RWPE2 (cell line): ENCODE measurements at regions not wholly inside any gene's neighbourhood (a gene's known extent, or its start where the extent isn't known, plus 50 kb on each side); places are given as distances from the start of the nearest gene placed in this dataset.
"Not testable (repeated sequence)": the region's sequence is repeated elsewhere in the genome, so short reads cannot be mapped to it uniquely, and the experiment has no call there.

ENCODE experiments used
- ATAC-seq: fragments of 200-7000 bp; cut with Tn5 transposase; 3 replicates; pipeline ENCODE4 v1.9.1; 2021; ENCODE audit warnings: low read depth
- DNase-seq: peaks from one replicate; pipeline ENCODE4 v3.0.0-alpha.2; 2020; ENCODE audit warnings: low spot score
- H3K27ac ChIP-seq: fragments of 450-650 bp; 2 replicates; pipeline ENCODE4 v1.5.1; 2017; ENCODE audit warnings: mild to moderate bottlenecking; ENCODE audit not compliant: poor library complexity, severe bottlenecking
- H3K27me3 ChIP-seq: fragments of 250-450 bp; sonication (Bioruptor Pico); 2 replicates; pipeline ENCODE4 v1.5.1; 2021; ENCODE audit warnings: mild to moderate bottlenecking, moderate library complexity; ENCODE audit not compliant: insufficient read depth, poor library complexity, severe bottlenecking
- H3K36me3 ChIP-seq: fragments of 250-450 bp; sonication (Bioruptor Pico); 2 replicates; pipeline ENCODE4 v1.5.1; 2020; ENCODE audit warnings: low read depth, mild to moderate bottlenecking, moderate library complexity
- H3K4me1 ChIP-seq: fragments of 250-450 bp; sonication (Bioruptor Pico); 2 replicates; pipeline ENCODE4 v1.5.1; 2021; ENCODE audit warnings: mild to moderate bottlenecking, moderate library complexity; ENCODE audit not compliant: insufficient read depth, poor library complexity, severe bottlenecking
- H3K4me3 ChIP-seq: fragments of 250-450 bp; sonication (Bioruptor Pico); 2 replicates; pipeline ENCODE4 v1.5.1; 2021; ENCODE audit warnings: mild to moderate bottlenecking, moderate library complexity; ENCODE audit not compliant: severe bottlenecking
- H3K9me3 ChIP-seq: fragments of 250-450 bp; sonication (Bioruptor Pico); 2 replicates; pipeline ENCODE4 v1.5.1; 2021; ENCODE audit warnings: mild to moderate bottlenecking, moderate library complexity; ENCODE audit not compliant: severe bottlenecking
- TF ChIP-seq, protein P1 (sequence below): fragments of 450-650 bp; IDR thresholded peaks from one replicate; pipeline ENCODE4 v1.5.1; 2017; ENCODE audit warnings: mild to moderate bottlenecking, moderate library complexity; ENCODE audit not compliant: poor library complexity, severe bottlenecking

DNA sequence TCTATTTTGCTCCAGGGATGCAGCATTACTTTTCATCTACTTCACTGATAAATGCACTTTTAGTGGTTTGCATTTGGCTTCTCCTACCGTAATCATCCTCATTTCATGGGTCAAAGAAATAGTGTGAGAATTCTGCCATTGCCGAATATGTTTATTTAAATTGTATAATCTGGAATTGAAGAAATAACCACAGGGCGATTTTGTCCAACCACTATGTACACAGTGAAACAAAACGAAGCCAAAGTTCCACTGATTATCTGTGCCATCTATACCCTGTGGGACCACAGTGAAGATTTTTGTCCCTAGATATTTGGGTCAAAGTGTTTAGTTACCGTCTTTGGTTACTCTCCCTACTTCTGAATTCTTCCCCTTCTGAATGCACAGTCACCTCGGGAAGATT lies 888.6 kb upstream of the NRXN1 start:
- H3K27ac ChIP-seq, result no peak overlapping the region
- no peak for DNase-seq
- peaks cover 20% of the 10 kb centered on the region for H3K4me1 ChIP-seq
- H3K36me3 ChIP-seq, result no peaks in the 10 kb centered on the region
- H3K4me3 ChIP-seq, result no peak overlapping the region
- no peak for ATAC-seq
- TF ChIP-seq, protein P1, sequence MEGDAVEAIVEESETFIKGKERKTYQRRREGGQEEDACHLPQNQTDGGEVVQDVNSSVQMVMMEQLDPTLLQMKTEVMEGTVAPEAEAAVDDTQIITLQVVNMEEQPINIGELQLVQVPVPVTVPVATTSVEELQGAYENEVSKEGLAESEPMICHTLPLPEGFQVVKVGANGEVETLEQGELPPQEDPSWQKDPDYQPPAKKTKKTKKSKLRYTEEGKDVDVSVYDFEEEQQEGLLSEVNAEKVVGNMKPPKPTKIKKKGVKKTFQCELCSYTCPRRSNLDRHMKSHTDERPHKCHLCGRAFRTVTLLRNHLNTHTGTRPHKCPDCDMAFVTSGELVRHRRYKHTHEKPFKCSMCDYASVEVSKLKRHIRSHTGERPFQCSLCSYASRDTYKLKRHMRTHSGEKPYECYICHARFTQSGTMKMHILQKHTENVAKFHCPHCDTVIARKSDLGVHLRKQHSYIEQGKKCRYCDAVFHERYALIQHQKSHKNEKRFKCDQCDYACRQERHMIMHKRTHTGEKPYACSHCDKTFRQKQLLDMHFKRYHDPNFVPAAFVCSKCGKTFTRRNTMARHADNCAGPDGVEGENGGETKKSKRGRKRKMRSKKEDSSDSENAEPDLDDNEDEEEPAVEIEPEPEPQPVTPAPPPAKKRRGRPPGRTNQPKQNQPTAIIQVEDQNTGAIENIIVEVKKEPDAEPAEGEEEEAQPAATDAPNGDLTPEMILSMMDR, result no peak
- no peaks in the 10 kb centered on the region for H3K9me3 ChIP-seq
- no peaks in the 10 kb centered on the region for H3K27me3 ChIP-seq

- Histone ChIP-seq H3K4me1 (peaks cover 20% of the 10 kb centered on the region), H3K27ac (no peak overlapping the region), H3K4me3 (no peak overlapping the region), H3K9me3 (no peaks in the 10 kb centered on the region), H3K36me3 (no peaks in the 10 kb centered on the region), H3K27me3 (no peaks in the 10 kb centered on the region)
- peak; percentile 80 for ATAC-seq
- TF ChIP-seq, protein P1, result no peak
- DNase-seq, result no peak
Observed at GRCh38 chr2:51919395-51919794, 887.5 kb upstream of the NRXN1 start.

- Histone ChIP-seq H3K4me1 (peaks cover 20% of the 10 kb centered on the region), H3K36me3 (no peaks in the 10 kb centered on the region), H3K27me3 (no peaks in the 10 kb centered on the region), H3K4me3 (no peak overlapping the region), H3K27ac (no peak overlapping the region), H3K9me3 (no peaks in the 10 kb centered on the region)
- TF ChIP-seq, protein P1, result no peak
- peak; percentile 66 for ATAC-seq
- no peak for DNase-seq
Observed at GRCh38 chr2:51918113-51918512, 886.2 kb upstream of the NRXN1 start.

- peaks cover 10% of the 10 kb centered on the region for H3K27me3 ChIP-seq
- H3K4me1 ChIP-seq, result no peaks in the 10 kb centered on the region
- no peaks in the 10 kb centered on the region for H3K36me3 ChIP-seq
- H3K9me3 ChIP-seq, result no peaks in the 10 kb centered on the region
- H3K27ac ChIP-seq, result no peak overlapping the region
- TF ChIP-seq, protein P1, result no peak
- DNase-seq (no peak), ATAC-seq (no peak)
- no peak overlapping the region for H3K4me3 ChIP-seq
Observed at GRCh38 chr2:51903728-51904127, 871.8 kb upstream of the NRXN1 start.

DNA sequence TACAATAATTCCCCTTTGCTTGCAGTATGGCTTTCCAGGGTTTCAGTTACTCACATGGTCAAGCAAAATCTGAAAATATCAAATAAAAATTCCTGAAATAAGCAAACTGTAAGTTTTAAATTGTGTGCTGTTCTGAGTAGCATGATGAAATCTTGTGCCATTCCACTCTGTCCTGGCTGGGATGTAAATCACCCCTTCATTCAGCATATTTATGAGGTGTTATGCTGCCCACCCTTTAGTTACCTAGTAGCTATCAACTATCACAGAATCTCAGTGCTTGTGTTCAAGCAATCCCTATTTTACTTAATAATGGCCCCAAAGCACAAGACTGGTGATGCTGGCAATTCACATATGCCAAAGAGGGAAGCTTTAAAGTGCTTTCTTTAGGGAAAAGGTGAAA lies 867.7 kb upstream of the NRXN1 start:
- no peak for ATAC-seq
- H3K4me1 ChIP-seq, result no peaks in the 10 kb centered on the region
- H3K27me3 ChIP-seq, result no peaks in the 10 kb centered on the region
- no peaks in the 10 kb centered on the region for H3K9me3 ChIP-seq
- DNase-seq, result no peak
- TF ChIP-seq, protein P1, result no peak
- H3K4me3 ChIP-seq, result no peak overlapping the region
- no peaks in the 10 kb centered on the region for H3K36me3 ChIP-seq
- H3K27ac ChIP-seq, result no peak overlapping the region

DNA sequence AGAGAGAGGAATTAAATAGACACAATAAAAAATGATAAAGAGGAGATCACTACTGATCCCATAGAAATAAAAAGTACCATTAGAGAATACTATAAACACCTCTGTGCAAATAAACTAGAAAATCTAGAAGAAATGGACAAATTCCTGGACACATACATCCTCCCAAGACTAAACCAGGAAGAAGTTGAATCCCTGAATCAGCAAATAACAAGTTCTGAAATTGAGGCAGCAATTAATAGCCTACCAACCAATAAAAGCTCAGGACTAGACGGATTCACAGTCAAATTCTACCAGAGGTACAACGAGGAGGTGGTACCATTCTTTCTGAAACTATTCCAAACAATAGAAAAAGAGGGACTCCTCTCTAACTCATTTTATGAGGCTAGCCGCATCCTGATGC lies 862.7 kb upstream of the NRXN1 start:
- not testable (repeated sequence) for H3K4me1 ChIP-seq, ATAC-seq, H3K27ac ChIP-seq, H3K27me3 ChIP-seq, H3K9me3 ChIP-seq, DNase-seq, H3K36me3 ChIP-seq, H3K4me3 ChIP-seq
